GM06990 (cell line): ENCODE measurements at regions not wholly inside any gene's neighbourhood (a gene's known extent, or its start where the extent isn't known, plus 50 kb on each side); places are given as distances from the start of the nearest gene placed in this dataset.
A peak's percentile ranks its signal among the peaks of the same experiment; 100 is the strongest.

ENCODE experiments used
- DNase-seq: peaks from one replicate; pipeline ENCODE4 v3.0.0-alpha.2; 2011; ENCODE audit not compliant: insufficient read length; ENCODE audit errors: extremely low read depth
- H3K27me3 ChIP-seq: replicated peaks from 2 replicates; pipeline ENCODE4 v1.6.0; 2011; ENCODE audit warnings: low read length; ENCODE audit not compliant: control insufficient read depth, insufficient read depth
- H3K36me3 ChIP-seq: 2 replicates; pipeline ENCODE4 v1.5.1; 2011; ENCODE audit warnings: low read length; ENCODE audit not compliant: control insufficient read depth, insufficient read depth
- H3K4me3 ChIP-seq: replicated peaks from 2 replicates; pipeline ENCODE4 v1.5.1; 2011; ENCODE audit warnings: low read depth, mild to moderate bottlenecking, control low read depth, low read length
- TF ChIP-seq, protein P1 (sequence below): IDR thresholded peaks from 2 replicates; pipeline ENCODE4 v1.5.1; 2011; ENCODE audit warnings: low read length, control low read depth, mild to moderate bottlenecking, inconsistent platforms; ENCODE audit not compliant: insufficient read depth, poor library complexity, severe bottlenecking

DNA sequence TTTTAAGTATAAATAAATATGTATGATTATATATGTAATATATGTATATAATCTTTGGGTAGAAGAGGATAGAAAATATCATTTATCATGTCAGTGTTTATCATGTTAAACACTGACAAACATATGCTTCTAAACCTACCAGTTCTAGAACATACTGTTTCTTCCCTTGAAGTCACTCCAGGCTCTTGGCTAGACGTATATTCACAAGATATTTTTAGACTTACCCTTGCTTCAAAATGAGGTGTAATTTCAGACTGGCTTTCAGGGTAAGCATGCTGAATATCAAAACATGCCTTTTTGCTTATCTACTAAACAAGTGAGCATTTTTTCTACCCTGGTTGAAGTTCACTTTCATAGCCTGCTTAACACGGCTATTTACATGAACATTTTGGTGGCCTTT, 642.4 kb upstream of the PKDCC start:
- no peaks in the 10 kb centered on the region for H3K27me3 ChIP-seq
- no peak for DNase-seq
- TF ChIP-seq, protein P1, sequence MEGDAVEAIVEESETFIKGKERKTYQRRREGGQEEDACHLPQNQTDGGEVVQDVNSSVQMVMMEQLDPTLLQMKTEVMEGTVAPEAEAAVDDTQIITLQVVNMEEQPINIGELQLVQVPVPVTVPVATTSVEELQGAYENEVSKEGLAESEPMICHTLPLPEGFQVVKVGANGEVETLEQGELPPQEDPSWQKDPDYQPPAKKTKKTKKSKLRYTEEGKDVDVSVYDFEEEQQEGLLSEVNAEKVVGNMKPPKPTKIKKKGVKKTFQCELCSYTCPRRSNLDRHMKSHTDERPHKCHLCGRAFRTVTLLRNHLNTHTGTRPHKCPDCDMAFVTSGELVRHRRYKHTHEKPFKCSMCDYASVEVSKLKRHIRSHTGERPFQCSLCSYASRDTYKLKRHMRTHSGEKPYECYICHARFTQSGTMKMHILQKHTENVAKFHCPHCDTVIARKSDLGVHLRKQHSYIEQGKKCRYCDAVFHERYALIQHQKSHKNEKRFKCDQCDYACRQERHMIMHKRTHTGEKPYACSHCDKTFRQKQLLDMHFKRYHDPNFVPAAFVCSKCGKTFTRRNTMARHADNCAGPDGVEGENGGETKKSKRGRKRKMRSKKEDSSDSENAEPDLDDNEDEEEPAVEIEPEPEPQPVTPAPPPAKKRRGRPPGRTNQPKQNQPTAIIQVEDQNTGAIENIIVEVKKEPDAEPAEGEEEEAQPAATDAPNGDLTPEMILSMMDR: no peak
- no peaks in the 10 kb centered on the region for H3K36me3 ChIP-seq
- H3K4me3 ChIP-seq: no peak overlapping the region

DNA sequence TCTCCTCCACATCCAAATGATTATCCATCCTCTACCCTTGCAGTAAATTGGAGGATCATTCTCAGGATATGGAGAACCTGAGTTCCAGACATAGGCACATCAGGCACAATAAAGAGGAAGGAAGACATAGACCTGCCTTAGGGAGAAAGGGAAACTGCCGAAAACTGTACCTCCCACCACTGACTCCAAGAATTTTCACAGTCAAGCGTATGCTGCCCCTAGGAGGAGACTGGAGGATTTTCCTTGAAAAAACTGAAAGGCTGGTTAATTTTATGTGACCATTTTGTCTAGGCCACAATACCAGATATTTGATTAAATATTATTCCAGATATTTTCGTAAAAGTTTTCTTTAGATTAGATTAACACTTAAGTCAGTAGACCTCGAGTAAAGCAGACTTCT, 638.5 kb upstream of the PKDCC start:
- TF ChIP-seq, protein P1: no peak
- DNase-seq: no peak
- Histone ChIP-seq H3K36me3 (no peaks in the 10 kb centered on the region), H3K4me3 (no peak overlapping the region), H3K27me3 (no peaks in the 10 kb centered on the region)

DNA sequence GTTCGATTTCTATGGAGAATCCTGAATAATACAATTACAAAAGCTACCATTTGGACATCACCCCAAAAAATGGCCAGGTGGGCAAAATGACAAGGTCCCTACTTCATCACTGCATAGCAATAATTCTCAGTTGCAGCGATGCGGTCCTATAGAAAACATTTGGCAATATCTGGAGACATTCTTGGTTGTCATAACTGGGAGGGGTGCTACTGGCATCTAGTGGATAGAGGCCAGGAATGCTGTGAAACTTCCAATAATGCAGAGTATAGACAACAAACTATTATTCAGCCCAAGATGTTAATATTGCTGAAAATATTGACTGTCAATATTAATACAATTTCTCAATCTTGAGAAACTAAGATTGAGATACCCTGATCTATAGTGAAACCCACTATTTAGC, 637.8 kb upstream of the PKDCC start:
- DNase-seq: no peak
- Histone ChIP-seq H3K36me3 (no peaks in the 10 kb centered on the region), H3K4me3 (no peak overlapping the region), H3K27me3 (no peaks in the 10 kb centered on the region)
- TF ChIP-seq, protein P1: no peak

DNA sequence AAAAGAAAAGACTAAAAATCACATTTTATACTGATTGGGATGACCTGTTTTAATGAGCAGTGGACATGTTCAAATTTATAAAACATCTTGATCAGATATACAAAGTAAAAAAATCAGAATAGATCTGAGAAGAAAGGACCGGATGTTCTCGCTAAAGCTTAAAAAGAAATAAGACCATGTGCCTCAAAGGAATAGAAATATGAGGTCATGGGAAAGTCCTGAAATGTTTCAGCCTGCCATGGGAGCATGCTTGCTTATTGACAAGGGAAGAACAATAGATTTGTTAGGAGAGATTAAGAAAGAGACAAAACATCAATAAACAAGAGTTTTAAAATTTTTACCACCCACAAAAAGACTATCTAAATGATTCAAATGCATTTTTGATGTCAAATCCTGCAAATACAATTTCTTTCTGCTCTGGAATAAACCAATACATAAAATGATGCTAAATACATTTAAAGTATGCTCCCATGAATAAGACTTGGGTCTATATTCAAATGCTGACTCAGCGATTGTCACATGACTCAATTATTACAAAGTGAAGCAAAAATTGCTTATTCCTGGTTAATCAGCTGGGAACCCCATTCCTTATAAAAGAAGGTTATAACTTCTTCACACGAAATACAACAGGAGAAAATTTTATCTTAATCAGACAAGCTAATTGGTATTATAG, 633.9 kb upstream of the PKDCC start:
- Histone ChIP-seq H3K4me3 (no peak overlapping the region), H3K36me3 (no peaks in the 10 kb centered on the region), H3K27me3 (no peaks in the 10 kb centered on the region)
- TF ChIP-seq, protein P1: no peak
- DNase-seq: no peak

DNA sequence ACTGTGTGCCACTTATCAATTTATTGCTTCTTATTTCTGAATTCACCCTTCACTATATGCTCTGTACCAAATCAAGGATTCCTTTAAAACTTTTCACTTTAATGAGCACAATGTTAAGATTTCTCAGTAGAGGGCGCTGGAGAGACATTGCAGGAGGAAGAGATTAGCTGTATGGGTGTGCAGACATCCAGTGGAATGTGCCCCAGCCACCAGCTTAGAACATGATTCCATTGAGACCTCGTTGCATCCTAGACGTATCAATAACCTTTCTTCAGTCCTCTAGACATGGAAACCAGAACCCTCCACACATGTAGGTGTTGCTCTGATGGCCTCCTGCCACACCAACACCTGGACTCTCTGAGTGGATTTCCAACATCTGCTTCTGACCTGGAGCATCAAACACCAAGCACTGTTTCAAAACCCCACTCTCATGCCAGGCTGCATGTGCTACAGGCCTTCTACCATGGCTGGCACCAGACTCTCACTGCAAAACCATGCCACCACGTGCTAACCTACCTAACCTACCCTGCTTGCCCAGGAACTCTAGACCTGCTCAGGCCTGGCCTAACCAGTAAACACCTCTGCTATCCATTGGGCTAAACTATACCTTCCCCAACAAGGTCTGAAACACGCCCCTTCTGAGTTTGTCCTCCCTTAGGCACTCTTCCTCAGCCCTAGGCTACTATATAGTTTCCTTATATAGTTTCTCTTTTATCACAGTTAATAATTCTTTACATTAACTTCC, 633.2 kb upstream of the PKDCC start:
- Histone ChIP-seq H3K4me3 (no peak overlapping the region), H3K27me3 (no peaks in the 10 kb centered on the region), H3K36me3 (no peaks in the 10 kb centered on the region)
- no peak for DNase-seq
- TF ChIP-seq, protein P1: peak; percentile 70
